GM18867 (cell line): ENCODE measurements at regions not wholly inside any gene's neighbourhood (a gene's known extent, or its start where the extent isn't known, plus 50 kb on each side); places are given as distances from the start of the nearest gene placed in this dataset.

ENCODE experiments used
- ATAC-seq: cut with Tn5 transposase; IDR thresholded peaks from one replicate; pipeline ENCODE4 v1.9.1; 2021; ENCODE audit warnings: mild to moderate bottlenecking, moderate library complexity; ENCODE audit not compliant: unreplicated experiment

DNA sequence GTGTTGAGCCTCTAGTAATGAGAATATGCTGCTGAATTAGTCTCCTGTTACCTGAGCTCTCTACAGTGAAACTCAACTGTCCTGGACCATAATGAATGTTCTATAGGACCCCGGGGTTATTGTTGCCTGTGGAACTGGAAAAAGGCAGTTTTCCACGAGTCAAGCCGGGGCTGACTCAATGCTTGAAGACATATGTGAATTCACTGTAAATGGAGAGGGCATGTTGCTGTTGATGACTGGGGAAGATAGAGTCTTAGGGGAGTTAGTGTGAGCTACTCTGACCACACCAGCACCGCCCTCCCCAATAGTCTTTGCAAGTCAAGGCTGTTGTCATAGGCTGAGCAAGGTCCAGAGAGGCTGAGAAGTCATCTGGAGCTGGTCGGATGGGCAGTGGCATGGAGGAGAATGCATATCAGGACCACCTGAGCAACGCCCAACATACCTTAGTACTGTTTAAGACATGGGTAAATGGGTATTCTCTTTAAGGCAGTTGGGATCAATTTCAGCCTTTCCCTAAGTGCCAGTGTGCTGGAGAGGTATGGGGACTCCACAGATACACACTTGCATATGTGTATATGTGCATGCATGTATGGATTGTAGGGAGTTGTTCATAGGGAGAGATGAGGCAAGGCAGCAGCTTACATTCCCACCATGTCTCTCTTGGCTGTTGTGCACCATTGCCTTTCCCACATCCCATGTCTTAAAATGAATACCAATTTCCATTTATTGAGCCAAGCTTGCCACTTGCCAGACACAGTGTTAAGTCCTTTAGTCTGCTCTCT, 230.1 kb upstream of the NAV2 start:
- ATAC-seq, result no peak

DNA sequence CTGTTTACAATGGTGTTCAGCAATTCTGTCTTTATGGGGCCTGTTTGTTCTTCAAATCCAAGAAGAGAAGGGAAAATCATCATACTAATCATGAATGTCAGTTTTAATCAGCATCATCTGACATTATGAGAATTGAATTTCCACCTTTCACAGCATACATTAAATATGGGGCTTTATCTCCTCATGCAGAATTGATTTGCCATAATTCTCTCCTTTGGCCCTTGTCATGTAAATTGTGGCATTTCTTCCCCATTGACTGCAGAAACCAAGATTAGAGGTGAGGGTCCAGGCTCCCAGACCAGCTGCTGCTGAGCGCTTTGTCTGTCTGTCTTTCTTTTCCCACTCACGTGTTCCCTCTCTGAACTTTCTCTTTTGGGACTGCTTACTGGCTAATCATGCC, 232.1 kb upstream of the NAV2 start:
- no peak for ATAC-seq

DNA sequence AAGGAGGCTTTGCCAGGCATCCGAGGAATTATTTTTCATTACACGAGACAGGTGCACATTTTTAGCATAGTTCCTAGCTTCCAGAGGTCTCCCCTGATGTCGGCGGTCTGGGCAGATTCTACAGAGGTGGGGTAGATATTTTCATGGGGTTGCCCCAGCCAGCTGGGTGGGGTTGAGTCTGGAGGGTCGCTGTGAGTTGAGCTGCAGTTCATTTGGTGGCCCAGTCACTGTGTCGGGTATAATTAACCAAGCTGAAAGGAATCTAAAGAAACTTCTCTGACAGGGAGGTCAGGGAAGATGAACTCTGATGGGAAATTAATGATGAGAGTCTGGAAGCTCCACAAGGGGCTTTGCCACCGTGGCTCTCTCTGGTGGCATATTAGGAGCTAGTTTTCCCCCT, 233.7 kb upstream of the NAV2 start:
- ATAC-seq, result no peak

DNA sequence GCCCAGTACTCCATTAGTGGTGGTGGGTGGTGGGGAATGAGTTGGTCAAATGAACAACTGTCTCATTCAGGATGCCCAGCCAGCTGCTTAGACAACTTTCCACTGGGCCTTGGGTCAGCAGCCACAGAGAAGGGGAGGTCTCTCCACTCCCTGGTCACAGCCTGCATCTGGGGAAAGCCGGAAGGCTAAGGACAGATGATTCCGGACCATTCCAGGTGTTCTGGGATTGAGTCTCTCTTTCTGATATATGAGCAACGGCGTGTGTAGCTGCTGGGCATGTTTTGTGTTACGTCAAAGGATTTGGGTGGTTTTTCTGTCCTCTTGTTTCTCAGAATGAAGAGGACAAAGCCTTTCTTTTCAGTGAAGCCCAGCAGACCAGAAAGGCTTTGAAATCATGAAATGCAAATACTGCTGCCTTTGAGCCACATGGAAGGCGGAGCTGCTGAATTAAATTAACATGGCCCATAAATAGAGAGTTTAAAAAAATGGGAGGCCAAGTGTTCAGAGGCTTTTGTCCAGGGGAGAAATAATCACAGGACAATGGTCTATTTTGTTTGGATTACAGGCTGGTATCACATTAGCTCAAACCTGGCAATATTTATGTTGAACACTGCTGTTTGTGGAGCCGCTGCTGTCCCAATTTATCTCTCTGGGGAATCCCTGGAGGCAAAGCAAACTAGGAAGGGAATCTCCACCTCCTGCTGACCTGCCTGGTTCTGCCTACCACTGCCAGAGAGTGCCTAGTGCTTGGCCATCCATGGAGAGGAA, 234.4 kb upstream of the E2F8 start:
- ATAC-seq, result peak; percentile 92

DNA sequence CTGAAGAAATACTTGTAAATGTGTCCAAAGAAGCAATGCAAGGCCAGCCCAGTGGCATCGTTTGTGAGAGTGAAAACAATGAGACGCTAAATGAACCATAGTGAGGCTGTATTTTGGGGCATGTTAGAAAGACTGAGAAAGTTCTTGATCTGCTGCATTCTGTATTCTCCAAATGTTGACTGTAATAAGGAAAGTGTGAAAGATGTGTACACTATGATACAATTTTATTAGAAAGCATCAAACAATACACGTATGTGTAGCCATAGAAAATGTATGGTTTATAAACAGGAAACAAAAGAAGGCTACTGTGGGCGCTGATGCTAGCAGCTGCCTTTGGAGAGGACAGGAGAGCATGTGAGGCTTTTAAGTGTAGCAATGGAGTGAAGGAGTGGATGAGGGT, 233.5 kb upstream of the E2F8 start:
- ATAC-seq, result no peak

DNA sequence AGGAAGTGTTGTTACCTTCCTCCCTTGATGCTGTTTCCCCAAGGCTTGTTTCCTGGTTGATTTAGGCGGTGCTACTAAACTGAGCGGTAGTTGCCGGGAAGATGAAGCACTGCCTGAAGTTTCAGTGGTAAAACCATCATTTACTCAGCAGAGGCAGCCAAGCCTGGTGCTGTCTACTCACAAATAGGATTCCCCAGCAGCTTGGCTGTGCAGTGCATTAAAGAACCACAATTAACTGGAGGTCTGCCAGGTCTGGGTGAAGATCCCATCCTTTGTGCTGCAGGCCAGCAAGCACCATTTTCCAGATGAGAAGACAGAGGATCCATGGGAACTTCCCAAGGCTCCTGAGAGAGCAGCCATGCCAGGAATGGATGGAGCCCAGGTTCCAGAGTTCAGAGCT, 231.9 kb upstream of the E2F8 start:
- no peak for ATAC-seq

DNA sequence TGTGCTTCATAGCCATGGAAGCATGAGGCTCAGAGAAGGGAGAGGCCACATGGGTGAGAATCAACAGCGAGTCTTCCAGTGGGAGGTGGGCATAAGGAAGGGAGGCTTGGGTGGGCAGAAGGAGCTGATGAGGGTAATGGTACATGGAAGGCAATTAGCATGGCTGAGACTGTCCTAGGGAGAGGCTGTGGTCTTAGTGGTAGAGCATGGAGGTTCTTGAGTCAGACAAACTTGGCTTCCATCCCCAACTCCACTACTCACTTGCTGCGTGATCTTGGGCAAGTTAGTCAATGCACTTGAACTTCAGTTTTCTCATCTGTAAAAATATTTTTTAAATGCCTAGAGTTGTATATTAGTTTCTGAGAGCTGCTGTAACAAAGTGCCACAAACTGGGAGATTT, 227.2 kb upstream of the E2F8 start:
- no peak for ATAC-seq

DNA sequence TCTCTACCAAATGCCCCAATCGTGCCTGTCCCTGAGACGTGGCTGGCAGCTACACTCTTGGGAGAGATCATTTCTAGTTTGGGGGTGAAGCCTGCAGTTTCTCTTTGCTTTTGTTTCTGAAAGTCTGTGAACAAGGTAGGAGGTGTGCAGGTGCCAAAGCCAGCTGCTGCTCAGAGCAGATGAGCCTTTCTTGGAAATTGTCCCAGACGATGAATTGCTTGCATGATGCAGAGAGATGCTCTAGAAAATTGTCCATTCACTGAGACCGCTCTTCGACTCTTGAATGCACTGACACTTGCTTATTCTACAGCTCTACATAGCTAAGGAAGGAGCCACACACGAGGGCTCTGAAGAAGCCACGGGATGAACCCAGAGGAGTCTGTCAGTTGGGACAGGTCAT, 225.6 kb upstream of the E2F8 start:
- no peak for ATAC-seq

DNA sequence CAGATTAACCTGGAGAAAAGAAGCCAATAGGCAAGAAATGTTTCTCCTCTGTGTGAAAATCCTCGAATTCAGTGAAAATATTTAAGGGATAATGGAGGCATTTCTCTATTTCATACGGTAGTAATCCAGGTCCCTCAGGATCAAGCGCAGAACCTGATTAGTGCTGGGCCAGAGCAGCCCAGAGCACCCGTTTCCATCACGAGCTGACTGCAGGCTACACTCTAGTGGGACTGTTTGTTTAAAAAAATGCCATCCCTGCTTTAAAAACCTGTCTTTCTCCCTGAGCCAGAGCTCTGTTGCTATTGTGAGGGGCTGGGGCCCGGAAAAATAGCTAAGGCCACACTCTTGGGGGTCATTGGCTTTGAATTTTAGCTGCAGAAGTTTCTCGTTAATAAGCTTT, 223.2 kb upstream of the E2F8 start:
- ATAC-seq, result no peak

DNA sequence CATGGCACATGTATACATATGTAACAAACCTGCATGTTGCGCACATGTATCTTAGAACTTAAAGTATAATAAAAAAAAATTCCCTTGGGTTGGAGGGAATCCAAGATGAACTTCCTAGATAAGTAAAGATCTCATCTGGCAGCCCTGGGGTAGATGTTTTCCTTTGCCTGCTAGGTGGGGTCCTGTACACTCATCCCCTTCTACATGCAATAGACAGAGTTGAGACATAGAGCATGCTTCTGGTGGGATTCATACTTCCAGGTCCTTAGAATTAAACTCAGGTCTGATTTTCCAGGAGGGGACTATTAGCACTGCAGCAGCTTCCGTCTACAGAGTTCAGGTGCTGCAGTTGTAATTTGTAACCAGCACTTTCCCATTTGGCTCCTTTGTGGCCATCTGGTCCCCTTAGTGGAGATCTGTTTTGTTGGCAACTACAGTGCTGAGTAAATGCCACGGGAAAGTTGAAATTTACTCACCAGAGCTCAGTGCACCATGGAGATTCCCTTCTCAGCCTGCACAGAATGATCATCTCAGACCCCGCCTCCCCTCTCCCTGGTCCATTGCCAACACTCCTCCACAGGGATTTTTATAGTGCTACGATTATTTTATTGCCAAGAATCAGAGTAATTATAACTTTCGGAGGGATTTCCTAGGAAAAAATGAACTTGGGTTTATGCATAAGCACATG, 220.1 kb upstream of the E2F8 start:
- ATAC-seq, result no peak

DNA sequence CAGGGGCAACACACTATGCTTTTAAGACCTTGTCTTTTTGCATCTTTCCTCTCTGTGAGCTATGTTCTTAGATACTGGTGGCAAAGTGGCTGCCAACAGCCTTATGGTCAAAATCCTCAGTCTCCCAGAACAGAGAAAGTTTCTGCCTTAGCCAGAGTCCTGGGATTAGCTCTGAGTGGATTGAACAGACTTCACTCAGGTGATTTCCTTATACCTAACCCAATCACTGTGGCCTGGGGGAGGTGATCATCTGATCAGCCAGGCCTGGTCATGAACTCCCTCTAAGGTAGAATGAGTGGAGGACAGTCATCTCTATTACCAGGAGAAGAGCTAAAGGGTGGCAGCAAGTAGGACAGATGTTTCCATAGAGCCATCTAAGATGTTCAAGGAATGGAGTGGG, 218.5 kb upstream of the E2F8 start:
- no peak for ATAC-seq

DNA sequence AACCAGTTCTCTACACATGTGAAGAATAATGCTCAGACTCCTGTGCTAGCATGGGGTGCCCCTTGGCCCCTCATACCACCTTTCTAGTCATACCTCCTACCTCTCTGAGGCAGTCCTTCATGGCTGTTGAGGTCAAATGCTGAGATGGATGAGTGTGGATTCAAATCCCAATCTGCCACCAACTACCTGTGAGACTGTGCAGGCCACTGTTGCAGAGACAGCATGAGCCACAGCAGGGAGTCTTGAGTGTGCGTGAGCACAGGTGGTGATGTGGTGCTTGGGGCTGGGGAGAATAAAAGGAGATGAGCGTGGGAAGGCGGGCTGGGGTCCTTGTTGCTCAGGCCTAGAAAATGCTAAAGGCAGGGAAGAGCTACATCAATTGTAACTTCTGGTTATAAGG, 218.0 kb upstream of the E2F8 start:
- ATAC-seq, result no peak

DNA sequence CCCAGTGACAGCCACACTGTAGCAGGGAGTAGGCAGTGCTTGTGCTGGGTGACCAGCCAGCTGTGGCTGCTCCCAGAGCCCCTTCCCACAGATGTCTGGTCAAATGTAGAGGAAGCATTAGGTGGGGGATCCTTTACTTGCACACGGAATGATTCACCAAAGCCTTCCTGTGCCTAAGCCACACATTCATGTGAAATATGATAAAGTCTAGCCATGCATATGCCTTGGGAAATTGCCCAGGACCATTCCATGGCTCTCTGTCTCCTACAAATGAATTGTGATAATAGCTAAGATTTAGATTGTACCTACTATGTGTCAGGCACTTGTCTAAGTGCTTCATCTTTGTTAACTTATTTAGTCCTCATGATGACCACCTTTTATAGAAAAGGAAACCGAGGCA, 217.5 kb upstream of the E2F8 start:
- no peak for ATAC-seq

DNA sequence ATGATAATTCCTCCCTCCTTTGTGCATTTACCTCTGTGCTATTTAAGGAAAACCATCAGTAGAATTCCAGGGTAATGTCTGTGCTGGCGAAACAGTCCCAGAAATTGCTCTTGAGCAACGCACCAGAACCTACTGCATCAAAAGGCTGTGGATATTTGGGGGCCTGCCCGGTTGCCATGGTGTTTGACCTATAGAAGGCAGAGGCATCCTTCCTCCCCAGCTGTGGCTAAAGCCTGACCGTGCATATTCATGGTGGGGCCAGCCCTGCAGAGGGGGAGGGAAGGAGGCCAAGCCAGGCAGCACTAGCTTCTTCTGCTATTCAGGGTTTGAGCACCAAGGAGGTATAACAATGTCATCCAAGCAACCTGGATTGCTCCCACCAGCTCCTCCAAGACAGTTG, 215.0 kb upstream of the E2F8 start:
- ATAC-seq, result no peak

DNA sequence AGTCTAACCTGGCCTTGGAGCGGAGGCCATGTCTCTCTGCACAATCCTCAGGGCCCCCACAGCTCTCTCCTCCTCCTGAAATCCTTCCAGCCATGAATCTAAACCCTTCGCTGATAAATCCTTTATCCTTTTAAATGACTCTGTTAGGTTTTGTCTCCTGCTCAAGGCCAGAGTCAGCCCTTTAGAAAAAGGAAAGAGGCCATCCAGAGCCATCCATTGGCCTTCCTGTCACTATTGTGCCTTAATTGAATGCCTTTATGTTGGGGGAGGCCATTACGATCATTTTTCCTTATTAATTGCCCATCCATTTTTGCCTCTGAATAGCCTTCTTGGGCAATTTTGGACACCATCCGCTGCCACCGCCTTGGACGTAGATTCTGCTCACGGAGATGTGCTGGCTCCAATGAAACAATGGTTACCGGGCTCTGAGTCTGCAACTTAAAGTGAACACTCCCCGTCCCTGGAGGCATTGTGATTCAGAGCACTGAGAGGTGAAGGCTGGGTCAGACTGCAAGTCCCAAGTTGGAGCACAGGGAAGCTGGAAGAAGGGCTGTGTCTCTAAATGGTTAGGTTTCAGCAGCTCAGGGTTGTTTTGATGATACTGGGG, 213.0 kb upstream of the E2F8 start:
- no peak for ATAC-seq

DNA sequence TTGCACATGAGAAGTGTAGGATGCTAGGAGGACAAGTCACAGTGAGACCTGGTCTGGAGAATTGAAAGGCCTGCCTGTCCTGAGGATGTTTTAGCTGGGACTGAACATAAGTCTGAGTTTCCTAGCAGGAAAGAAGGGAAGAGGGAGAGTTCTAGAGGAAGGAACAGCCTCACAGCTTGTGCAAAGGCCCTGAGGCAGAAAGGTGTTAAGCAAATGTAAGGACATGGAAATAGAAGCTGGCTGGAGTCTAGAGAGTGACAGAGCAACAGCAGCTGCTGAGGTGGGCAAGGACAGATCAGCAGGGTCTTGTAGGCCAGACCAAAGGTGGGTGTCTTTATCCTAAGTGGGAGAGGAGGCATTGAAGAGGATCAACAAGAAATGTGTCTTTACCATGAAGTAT, 210.9 kb upstream of the E2F8 start:
- ATAC-seq, result no peak

DNA sequence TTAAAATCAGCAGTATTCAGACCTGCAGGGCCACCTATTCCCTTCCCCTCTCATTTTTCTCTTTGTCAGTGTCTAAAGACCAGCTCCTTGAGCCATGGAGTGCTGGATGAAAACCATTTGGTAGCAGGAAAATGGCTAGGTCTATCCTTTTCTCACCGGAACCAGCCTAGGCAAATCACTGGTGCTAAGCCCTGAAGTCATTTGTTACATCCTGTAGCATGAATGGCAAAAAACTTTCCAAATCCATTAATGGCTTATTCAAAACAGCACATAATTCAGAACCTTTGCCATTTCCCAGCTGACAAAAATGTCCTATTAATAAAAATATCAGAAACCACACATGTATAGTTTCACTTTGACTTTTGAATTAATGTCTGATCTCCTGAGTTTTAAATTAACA, 209.5 kb upstream of the E2F8 start:
- no peak for ATAC-seq

DNA sequence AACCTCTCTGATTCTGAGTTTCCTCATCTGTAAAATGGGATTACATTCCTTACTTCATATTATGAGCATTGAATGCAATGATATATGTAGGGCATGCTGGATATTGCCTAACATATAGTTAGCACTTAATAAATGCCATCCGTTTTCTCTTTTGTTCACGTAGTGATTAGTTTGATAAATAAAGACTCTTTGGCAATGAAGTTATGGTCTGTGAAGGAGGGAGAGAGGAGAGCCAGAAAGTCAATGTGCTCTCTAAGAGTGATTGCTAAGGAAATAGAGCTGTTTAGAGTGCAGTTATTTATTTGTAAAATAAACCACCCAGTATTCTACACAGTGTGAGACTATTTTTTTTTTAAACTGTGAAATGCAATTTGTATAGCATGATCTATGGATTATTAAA, 207.9 kb upstream of the E2F8 start:
- no peak for ATAC-seq

DNA sequence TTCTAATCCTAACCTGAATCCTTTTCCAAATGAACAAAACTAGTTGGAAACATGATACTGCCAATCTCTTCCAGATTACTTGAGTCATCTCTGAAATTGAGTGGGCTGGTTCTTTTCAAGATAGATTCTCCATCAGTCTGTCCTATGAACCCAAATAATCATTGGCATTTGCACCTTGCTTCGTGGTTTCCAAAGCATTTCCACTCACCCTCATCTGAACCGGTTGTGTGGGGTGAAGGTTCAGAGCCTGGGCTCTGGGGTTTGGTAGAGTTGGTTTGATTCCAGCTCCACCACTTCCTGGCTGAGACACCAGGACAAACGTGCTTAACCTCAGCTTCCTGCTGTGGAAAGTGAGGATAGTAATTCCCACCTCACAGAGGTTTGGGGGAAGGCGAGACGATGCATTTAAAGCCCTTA, 206.4 kb upstream of the E2F8 start:
- ATAC-seq, result no peak

DNA sequence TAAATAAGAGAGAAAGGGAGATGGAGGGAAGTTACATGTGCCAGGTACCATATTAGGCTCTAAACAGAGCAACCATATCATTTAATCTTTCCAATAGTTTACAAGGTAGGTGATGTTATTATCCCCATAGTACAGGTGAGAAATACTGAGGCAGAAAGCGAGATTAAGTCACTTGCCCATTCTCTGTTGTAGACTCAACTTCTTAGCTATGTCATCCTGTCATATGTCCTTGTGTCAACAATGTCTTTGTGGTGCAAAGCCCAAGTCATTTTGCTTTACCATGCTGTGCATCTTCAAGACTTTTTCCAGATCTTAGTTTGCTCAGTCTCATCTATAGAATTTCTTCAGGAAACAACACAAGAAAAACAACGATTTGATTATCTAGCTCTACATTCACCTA, 205.0 kb upstream of the E2F8 start:
- no peak for ATAC-seq

DNA sequence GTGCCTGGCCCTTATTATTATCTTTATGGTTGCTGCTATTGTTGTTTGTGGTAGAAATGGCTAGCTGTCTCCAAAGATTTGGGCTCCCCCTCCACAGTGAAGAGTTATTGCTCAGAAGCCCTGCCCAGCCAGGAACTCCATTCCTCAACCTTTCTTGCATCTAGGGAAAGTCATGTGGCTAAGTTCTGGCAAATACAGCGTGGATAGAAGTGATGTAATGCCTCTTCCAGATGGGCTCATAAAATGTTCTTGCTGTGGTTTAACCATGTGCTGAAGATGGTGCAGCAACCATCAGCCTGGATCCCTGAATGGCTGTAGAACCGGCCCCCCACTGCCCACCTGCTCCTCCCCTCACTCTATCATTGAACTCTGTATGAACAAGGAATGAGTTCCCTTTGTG, 203.5 kb upstream of the E2F8 start:
- no peak for ATAC-seq

DNA sequence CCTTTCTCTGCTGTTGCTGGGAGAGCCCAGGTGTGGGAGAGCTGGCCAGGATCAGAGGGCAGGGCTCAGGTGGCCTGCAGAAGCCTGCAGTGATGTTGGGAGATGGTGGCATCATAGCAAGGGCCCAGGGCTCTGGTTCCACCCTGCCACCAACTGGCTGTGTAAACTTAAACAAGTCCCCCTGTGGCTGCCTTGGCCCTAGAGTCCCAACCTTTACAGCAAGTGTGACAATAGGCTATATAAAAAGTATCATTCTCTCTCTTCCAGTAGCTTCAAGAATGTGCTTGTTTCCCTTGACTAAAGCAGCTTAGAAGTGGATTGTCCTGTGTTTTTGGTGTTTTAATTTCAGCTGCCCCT, 201.8 kb upstream of the E2F8 start:
- no peak for ATAC-seq
